ENCODE measurements at regions not wholly inside any gene's neighbourhood (a gene's known extent, or its start where the extent isn't known, plus 50 kb on each side); places are given as distances from the start of the nearest gene placed in this dataset.

DNA sequence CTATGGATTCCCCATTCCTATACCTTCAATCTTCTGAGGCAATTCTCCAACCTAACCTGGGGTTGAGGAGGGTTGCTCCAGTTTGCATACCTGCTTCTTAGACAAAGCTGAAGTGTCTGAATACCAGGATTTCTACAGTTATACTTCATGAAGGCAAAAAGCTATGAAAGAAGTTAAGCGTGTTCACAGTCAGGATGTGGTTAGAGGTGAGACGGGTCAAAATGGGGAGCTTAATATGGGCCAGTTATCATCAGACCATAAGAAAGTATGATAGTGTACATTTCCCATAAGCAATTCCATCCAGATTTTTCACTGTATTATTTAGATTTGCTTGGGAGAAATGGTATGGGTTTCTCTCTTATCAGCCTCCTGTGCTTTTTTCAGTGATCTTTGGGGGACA is 156.9 kb upstream of the FER start:
- TF ChIP-seq, protein P1, sequence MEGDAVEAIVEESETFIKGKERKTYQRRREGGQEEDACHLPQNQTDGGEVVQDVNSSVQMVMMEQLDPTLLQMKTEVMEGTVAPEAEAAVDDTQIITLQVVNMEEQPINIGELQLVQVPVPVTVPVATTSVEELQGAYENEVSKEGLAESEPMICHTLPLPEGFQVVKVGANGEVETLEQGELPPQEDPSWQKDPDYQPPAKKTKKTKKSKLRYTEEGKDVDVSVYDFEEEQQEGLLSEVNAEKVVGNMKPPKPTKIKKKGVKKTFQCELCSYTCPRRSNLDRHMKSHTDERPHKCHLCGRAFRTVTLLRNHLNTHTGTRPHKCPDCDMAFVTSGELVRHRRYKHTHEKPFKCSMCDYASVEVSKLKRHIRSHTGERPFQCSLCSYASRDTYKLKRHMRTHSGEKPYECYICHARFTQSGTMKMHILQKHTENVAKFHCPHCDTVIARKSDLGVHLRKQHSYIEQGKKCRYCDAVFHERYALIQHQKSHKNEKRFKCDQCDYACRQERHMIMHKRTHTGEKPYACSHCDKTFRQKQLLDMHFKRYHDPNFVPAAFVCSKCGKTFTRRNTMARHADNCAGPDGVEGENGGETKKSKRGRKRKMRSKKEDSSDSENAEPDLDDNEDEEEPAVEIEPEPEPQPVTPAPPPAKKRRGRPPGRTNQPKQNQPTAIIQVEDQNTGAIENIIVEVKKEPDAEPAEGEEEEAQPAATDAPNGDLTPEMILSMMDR (IDR thresholded peaks at IDR 0.05; ENCODE audit: low read length): no peak
- TF ChIP-seq EZH2 (optimal IDR thresholded peaks at IDR 0.05; ENCODE audit: low read depth, low read length): no peak
